Uterus (tissue), 2 donors: ENCODE measurements at regions not wholly inside any gene's neighbourhood (a gene's known extent, or its start where the extent isn't known, plus 50 kb on each side); places are given as distances from the start of the nearest gene placed in this dataset.
"Not testable (repeated sequence)": the region's sequence is repeated elsewhere in the genome, so short reads cannot be mapped to it uniquely, and the experiment has no call there.

Experiments
- CTCF ChIP-seq, 4 experiments: fragments of 200-600 bp in 2 of 4; fragments of 450-650 bp in 2 of 4; sonication (generic) in 2 of 4; IDR thresholded peaks; one replicate each; pipeline ENCODE4 v1.5.1; 2016 to 2019; ENCODE audit warnings: antibody characterized with exemption in 4 of 4, mild to moderate bottlenecking in 2 of 4, moderate library complexity in 1 of 4
- POLR2A ChIP-seq, 2 donors: fragments of 450-650 bp; IDR thresholded peaks; one replicate each; pipeline ENCODE4 v1.6.1; 2016; ENCODE audit warnings: antibody characterized with exemption in 2 of 2, mild to moderate bottlenecking in 1 of 2, moderate library complexity in 1 of 2

GRCh38 chr13:63712159-63712558 lies 2296.5 kb upstream of the PCDH20 start:
- TF ChIP-seq CTCF, POLR2A (IDR thresholded peaks at IDR 0.05): not testable (repeated sequence)
